ENCODE measurements at regions not wholly inside any gene's neighbourhood (a gene's known extent, or its start where the extent isn't known, plus 50 kb on each side); places are given as distances from the start of the nearest gene placed in this dataset.
"Not testable (repeated sequence)": the region's sequence is repeated elsewhere in the genome, so short reads cannot be mapped to it uniquely, and the experiment has no call there.

DNA sequence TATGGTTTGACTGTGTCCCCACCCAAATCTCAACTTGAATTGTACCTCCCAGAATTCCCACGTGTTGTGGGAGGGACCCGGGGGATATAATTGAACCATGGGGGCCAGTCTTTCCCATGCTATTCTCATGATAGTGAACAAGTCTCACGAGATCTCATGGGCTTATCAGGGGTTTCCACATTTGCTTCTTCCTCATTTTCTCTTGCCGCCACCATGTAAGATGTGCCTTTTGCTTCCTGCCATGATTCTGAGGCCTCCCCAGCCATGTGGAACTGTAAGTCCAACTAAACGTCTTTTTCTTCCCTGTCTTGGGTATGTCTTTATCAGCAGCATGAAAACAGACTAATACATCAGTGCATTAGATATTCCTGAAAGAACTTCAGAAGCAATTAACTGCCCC, 177.7 kb upstream of the PRSS58 start:
- DNase-seq: not testable (repeated sequence)

DNA sequence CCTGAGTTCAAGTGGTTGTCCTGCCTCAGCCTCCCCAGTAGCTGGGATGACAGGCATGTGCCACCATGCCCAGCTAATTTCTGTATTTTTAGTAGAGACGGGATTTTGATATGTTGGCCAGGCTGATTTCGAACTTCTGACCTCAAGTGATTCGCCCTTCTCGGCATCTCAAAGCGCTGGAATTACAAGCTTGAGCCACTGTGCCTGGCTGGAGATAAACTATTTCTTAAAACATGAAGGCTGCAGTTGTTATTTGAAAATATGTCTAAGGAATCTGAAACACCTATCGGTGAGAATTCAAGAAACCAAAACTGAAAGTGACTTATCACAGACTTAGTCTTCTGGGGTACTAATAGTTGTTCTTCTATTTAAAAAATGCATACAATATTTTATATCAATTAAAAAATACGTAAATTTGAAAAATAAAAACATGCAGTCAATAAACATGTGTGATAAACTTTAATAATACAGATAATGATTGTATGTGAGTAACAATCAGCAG, 176.9 kb upstream of the PRSS58 start:
- DNase-seq: no peak

DNA sequence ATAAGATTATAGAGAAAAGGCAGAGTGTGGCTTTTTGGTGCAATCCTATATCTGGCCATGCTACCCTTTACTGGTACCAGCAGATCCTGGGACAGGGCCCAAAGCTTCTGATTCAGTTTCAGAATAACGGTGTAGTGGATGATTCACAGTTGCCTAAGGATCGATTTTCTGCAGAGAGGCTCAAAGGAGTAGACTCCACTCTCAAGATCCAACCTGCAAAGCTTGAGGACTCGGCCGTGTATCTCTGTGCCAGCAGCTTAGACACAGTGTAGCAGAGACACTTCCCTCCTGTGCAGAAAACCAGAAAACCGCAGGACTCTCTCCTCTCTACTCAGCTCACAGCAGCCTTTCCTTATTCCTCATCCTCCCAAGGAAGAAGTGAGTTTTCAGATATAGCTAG, 176.3 kb upstream of the PRSS58 start:
- DNase-seq: not testable (repeated sequence)

DNA sequence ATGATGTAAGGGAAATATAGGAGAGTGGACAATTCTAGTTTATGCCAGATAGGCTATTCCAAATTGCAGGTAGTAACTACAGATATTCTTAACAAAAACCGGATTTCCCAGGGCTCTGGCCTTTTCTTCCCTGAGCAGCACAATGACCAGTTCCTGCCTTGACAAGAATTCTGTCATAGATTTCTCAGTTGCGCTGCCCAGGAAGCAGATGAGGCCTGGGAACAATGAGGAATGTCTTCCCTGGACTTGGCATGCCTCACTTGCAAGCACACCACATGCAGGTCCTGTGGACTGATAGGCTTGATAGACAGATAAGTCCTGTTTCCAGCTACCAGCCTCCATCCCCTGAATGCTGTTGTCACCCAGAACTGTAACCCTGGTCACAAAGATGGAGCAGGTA, 174.5 kb upstream of the PRSS58 start:
- no peak for DNase-seq

DNA sequence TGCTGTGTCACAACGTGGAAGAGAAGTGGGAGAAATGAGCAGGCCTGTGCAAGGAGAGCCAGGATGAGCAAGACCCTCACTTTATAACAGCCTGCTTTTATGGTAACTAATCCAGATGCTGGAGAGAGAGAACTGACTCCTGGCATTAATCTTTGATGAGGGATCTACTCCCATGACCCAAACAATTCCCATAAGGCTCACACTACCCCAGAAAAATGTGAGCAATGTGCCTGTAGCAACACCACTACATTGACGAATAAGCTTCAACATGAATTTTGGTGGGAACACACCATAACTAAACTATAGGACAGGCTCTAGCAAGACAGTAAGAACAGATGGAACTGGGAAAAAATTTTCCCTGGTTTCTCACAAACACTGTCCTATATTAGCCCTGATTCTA, 173.6 kb upstream of the PRSS58 start:
- DNase-seq: no peak

DNA sequence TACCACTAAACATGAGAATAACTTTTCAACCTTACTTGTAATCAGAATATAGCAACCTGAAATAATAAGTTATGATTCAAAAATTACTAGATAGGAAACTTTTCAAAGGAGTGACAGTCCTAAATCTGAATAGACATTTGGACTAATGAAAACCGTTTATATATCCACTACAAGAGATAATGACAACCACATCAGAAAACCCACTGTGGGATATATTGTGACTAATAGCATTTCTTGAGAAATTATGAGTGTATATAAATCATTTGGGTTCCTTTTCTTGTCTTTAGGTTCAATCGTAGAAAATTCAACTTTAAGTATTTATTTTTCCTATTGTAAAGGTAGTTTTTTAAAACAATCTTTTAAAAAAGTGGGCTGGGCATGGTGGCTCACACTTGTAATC, 170.2 kb upstream of the PRSS58 start:
- no peak for DNase-seq

DNA sequence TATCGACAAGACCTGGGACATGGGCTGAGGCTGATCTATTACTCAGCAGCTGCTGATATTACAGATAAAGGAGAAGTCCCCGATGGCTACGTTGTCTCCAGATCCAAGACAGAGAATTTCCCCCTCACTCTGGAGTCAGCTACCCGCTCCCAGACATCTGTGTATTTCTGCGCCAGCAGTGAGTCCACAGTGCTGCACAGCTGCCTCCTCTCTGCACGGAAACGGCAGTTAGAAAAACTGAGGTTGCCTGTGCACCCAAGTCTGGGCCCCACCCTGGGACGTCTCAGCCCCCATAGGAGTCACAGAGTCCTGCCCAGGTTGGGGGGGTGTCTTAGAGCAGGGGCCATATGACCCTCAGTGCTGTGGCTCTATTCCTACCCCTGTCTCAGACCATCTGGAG, 167.4 kb upstream of the PRSS58 start:
- no peak for DNase-seq

DNA sequence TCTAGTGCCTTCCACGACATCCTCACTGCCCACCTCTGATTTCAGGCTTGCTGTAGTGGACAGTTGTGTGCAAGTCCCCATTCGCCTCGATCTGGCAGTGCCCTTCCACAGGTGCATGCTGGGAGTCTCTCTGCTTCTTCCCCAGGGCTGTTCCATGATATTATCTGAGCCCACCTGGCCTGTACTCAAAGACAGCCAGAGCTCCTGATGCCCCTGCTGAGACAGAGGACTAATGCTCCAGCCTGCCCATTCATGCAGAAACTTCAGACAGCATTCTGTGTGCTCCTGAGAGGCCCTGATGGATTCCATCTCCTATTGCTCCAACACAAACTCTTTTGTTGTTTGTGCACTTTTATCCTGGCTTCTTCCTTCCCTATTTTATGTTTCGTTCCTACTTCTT, 164.8 kb upstream of the PRSS58 start:
- DNase-seq: no peak

DNA sequence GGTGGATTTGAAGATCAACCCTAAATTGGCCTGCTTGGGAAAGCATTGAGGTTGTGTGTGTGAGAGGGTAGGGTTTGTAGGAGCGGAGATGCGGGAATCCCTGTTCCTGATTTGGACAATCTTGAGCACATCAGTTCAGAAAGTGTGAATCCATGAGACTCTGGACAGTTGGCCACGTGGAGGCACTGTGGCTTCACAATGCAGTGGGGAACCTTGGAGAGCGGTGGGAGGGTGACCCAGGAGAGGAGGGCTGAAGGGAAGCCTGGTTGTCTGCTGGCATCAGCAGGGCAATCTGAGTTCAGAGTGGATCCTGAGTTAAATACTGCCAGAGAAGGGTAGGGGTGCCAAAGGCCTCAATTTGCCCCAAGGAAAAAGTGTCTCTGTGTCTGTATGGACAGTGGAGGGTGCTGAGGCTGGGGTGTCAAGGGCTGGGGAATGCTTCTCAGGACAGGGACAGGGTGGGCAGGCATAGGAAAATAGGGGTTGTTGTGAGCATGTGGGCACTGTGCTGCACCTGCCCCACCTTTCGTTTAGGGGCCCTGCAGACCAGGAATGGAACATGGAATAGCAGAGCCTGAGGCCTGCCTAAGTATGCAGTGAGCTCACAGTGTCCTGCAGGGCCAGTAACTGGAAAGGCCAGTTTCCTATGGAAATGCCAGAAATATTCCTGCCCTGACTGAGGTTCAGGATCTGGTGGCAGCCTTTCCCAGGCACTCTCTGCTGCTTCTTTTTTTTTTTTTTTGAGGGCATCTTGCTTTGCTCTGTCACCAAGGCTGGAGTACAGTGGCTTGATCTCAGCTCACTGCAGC, 162.9 kb upstream of the PRSS58 start:
- DNase-seq: no peak

DNA sequence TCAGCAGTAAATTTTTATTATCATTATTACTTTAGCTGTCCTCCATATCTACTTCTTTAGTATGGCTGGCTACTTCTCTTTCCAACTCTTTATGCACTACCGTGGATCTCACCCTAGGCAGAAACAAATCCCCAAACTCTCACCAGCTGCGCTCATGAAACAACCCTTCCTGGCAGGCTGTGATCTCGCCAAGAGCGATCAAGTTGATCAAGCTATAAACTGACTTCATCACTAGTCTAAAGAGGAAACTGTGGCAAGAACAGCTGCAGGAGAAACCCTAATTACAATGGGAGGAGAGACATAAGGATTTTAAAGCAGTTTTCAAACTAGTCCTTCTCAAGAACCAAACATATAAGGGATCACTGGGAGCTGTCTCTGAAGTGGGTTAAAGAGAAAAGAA, 160.5 kb upstream of the PRSS58 start:
- DNase-seq: no peak

DNA sequence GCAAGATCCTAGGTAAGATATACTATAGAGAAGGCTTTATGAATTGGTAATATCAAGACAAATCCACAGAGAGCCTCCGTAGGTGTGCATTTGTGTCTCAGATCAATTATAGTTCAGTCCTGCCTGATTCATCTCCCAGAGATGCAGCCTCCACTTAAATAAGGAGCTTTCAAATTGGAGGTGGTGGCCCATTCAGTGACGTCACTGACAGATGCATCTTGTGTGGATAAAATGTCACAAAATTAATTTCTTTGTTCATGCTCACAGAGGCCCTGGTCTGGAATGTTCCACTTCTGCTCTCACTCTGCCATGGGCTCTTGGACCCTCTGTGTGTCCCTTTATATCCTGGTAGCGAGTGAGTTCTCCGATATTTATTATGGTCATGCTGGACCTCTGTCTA, 157.1 kb upstream of the PRSS58 start:
- DNase-seq: no peak

DNA sequence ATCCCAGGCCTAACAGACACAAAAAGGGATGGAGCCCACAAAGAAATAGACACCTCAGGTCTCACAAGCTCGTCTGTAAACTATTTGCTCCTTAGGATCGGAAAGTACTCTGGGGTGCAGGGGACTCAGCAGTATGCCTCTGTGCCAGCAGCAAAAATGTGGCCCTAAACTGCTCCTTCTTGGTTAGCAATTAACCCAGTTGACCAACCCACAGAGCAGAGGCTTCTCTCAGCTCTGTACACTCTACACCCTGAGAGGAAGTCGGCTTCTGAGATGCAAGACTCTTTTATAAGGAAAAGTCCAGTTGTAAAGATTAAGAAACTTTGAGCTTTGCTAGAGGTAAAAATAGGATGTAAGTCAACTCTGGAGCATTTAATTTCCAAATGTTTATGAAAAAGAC, 156.3 kb upstream of the PRSS58 start:
- no peak for DNase-seq

DNA sequence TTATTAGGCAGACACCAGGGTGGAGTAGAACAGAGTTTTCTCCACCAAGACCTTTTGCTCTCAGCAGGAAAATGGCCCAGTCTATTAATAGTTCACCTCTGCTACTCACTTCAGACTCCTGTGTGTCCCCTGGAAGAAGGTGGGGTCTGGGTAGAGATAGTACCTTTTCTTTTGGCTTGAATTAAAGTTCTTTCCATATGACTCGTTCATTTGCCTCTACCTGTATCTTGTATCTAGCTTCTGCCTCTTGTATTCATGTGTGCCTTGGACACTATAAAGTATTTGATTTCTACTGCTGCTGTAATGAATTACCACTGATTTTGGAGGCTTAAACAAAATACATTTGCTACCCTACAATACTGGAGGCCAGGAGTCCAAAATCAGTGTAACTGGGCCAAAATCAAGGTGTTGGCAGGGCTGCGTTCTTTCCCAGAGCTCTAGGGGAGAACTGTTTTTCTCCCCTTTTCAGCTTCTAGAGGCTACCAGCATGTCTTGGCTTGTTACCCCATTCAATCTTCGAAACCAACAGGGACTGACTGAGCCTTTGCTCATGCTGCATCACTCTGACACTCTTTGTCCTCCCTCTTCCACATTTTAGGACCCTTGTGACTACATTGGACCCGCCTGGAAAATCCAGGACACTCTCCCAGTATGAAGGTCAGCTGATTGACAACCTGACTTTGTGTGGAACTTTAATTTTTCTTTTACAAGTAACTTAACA, 155.6 kb upstream of the PRSS58 start:
- no peak for DNase-seq

DNA sequence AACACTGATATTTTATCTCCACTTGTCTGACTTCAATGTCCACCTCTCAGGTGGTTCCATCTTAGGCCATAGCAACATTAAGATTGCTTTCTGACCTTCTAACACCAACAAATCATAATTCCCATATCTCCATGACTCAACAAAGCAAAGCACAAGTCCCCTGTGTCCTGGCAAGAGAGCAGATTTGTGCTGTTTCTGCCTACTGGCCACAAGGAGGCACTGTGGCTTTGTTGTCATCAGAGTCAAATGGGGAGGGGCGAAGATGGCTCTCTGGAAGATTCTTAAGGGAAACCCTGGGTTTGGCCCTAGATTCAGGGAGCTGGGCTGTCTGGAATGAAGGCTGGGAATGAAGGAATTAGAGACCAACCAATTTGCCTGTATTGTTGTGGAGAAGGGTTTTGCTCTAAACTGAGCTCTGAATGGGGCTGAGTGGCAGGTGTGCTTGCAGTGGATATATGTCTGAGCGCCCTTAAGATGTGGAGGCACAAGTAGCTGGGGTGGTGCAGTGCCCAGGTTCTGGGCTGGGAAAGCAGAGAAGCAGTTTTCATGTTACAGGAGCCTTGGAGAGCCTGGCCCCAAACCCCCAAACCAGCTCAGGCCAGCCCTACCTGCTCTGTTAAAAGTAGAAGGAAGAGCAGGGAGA, 154.8 kb upstream of the PRSS58 start:
- DNase-seq: no peak

DNA sequence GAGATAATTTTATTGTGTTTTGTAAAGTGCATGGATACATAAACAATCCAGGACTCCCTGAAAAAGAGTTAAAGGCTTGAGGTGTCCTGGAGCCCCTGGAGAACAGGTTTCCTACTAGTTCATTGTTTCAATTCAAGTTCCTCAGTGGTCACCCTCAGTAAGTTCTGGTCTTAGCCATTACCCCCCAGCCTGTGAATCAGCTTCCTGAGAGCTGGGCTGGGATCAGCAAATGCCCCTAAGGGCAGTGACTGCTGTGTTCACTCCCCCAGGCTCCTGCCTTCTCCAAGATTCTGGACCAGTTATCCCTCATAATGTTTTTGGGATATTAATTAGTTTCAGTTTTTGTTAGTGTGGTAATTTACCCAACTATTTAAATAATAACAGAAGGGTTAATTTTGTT, 151.6 kb upstream of the PRSS58 start:
- DNase-seq: no peak

DNA sequence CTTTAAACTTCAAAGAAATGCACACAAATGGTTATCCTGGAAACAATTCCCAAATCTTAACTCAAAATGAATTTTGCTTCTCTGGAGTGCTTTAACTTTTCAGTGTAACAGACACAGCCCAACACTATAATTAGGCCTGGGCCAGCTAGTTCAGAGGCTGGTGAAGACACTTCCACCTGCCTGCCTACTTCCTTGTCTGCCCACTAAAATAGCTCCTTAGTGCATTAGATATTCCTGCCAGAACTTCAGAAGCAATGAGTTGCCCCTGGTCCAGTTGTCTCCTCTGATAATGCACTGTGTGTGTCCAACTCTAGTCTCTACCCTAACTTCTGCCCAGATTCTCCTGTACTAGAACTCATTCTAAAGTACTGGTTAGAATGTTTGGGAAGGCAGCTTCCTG, 150.9 kb upstream of the PRSS58 start:
- DNase-seq: no peak

DNA sequence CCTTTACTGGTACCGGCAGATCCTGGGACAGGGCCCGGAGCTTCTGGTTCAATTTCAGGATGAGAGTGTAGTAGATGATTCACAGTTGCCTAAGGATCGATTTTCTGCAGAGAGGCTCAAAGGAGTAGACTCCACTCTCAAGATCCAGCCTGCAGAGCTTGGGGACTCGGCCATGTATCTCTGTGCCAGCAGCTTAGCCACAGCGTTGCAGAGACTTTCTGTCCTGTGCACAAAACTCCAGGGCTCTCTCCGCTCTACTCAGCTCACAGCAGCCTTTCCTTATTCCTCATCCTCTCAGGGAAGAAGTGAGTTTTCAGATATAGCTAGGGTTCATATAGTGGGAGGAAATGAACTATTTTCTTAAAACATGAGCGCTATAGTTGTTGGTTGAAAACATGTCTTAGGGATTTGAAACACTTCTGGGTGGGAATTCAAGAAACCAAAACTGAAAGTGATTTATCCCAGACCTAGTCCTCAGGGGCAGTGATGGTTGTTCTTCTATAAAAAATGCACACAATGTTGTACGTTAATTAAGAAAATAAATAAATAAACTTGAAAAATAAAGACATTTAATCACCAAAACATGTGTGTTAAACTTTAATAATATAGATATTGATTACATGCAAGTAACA, 150.2 kb upstream of the PRSS58 start:
- DNase-seq: no peak

DNA sequence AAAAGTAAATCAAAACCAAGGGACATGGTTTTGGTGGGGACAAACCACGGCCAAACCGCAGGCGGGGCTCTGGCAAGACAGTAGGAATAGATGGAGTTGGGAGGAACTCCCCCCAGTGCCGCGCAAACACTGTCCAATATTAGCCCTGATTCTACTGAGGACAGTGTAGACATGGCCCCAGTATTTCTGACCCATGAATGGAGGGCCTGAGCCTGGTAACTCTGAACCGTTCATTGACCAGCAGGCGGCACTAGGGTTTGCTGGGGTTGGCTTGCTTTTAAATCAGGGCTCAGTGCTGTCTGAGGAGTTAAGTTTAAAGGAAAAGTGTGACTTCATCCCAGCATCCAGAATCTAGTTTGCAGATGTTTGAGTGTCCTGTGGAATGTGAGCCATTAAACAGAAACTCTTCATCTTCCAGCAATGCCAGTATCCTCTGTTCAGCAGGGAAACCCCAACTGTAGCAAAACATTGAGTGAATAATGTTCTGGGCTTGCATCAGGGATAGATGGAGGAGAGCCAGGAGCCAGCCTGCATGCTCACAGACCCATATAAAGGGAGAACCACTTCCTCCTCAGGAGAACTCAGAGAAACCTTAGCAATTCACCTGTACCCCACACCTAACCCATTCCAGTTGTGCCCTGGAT, 147.4 kb upstream of the PRSS58 start:
- DNase-seq: no peak

DNA sequence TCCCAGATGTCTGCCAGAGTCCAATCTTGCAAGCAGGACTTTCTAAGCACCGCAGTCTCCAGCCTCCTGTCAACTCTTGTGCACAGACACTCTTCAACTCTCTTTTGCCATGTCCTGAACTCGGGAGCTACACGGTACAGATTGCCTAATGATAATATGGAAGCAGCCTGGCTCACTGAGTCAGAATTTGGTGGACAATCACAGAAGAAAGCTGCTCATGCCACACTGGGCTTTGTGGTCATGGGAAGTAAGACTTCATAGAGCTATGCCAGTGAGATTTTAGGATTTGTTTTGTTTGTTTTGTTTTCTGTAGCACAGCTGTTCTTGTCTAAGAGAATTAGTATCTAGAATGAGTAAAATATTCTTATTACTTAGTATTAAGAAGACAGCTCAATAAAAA, 144.1 kb upstream of the PRSS58 start:
- DNase-seq: no peak

DNA sequence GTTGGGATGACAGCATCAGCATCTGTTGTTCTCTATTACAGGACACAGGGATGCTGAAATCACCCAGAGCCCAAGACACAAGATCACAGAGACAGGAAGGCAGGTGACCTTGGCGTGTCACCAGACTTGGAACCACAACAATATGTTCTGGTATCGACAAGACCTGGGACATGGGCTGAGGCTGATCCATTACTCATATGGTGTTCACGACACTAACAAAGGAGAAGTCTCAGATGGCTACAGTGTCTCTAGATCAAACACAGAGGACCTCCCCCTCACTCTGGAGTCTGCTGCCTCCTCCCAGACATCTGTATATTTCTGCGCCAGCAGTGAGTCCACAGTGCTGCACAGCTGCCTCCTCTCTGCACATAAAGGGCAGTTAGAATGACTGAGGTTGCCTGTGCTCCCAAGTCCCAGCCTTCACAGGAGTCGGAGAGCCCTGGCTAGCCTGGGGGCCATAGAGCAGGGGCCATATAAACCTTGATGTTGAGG, 142.2 kb upstream of the PRSS58 start:
- no peak for DNase-seq

DNA sequence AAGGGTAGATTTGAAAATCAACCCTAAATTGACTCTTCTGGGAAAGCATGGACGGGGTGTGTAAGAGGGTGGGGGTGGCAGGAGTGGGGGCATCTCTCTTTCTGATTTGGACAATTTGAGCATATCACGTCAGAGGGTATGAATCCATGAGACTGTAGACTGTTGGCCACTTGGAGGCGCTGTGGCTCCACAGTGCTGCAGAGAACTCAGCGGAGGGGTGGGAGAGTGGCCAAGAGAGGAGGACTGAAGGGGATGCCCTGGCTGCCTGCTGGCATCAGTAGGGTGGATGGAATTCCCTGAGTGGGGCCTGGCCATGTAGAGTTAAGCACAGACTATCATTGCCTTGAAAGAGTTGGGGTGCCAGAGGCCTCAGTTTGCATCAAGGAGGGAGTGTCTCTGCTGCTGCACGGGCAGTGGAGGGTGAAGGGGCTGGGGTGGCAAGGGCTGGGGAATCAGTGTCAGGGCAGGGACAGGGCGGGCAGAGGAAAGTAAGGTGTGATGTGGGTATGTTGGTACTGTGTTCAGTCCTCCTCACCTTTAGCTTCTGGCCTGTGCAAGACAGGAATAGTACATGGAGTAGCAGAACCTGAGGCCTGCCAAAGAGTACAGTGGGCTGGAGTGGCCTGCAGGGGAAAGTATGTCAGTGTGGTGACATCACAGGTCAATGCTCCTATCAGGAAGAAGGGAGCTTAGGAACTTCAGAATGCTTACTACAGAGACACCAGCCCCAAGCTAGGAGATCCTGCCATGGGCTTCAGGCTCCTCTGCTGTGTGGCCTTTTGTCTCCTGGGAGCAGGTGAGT, 133.5 kb upstream of the PRSS58 start:
- no peak for DNase-seq

DNA sequence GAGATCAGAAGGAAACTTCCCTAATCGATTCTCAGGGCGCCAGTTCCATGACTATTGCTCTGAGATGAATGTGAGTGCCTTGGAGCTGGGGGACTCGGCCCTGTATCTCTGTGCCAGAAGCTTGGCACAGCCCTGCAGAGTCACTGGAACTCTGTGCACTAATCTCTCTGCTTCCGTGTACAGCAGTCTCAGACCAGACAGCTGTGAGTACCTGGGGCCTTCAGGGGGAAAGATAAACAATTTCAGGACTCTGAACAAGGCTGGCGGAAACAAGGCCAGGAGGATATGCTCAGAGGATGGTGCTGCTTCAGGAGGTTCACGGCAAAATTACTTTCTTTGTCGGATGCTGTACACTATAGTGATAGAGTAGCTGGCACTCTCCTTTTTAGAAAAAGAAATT, 131.7 kb upstream of the PRSS58 start:
- DNase-seq: no peak

Measured in T1000 (cell line).